HG02970 (cell line): ENCODE measurements at regions not wholly inside any gene's neighbourhood (a gene's known extent, or its start where the extent isn't known, plus 50 kb on each side); places are given as distances from the start of the nearest gene placed in this dataset.

Experiments
- ATAC-seq: cut with Tn5 transposase; IDR thresholded peaks from one replicate; pipeline ENCODE4 v1.9.1; 2021; ENCODE audit warnings: mild to moderate bottlenecking, moderate library complexity, moderate number of reproducible peaks; ENCODE audit not compliant: unreplicated experiment, low FRiP score

DNA sequence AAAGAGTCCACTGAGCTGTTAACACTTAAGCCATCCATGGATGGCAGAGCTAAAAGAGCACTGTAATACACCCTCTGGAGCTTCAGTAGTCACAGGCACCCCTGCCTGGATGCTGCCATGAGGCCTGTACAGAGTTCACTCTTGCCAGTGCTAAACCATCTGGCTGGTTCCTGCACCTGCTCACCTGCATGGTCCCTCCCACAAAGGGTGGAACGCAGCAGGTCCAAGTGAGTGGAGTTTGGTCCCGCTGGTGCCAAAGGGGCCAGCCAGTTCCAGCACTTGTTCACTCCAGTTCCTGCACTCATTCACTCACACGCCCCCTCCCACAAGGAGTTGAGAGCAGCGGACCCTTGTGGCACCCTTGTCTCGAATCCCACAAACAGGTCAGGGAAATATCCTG is 503.5 kb downstream of the HACE1 start:
- ATAC-seq, result no peak

DNA sequence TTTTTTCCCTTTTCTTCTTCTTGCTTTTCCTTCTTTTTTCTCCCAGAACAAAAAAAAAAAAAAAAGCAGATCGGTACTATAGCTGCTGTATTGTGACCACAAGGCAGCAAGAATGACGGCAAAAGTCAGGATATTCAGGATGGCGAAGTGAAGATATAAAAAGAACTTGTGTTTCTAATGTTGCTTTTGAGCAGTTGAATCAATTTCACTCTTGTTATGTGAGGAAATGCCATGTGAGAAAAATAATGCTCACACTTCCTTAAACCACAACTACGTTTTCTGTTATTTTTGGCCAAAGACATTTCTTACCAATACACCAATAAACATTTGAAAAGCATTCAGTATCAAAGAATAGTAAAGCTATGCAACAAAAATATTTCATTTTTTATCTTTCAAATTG is 510.5 kb downstream of the HACE1 start:
- no peak for ATAC-seq

DNA sequence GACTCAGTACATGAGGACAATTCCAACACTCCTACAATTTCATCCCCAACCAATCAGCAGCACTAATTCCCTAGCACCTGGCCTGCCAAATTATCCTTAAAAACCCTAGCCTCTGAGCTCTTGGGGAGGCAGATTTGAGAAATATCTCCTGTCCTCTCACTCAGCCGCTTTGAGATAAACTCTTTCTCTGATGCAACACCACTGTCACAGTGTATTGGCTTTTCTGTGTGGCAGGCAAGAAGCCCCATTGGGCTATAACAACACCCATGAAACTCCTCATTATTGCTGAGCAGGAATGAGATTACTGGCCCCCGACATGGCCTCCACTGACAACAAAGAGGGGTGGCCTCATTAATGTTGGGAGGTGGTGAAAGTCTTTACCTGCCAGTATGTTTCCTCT is 515.5 kb downstream of the HACE1 start:
- no peak for ATAC-seq

DNA sequence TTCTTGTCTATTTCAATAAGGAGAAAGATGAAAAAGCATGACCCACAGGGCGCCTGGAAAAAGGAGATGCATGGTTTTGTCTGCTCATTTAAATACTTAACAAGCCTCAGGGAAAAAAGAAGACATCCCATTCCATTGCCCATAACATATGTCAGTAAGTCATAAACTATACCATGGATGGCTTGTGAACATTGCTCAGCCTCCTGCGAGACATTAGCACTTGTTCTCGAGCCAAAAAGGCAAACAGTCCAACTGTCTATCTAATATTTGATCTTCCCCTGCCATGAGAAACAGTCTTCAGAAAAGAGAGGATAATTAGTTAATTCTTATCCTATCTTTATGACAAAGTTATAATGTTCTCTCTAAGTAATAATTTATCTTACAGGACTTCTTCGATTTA is 527.4 kb downstream of the HACE1 start:
- ATAC-seq, result no peak

DNA sequence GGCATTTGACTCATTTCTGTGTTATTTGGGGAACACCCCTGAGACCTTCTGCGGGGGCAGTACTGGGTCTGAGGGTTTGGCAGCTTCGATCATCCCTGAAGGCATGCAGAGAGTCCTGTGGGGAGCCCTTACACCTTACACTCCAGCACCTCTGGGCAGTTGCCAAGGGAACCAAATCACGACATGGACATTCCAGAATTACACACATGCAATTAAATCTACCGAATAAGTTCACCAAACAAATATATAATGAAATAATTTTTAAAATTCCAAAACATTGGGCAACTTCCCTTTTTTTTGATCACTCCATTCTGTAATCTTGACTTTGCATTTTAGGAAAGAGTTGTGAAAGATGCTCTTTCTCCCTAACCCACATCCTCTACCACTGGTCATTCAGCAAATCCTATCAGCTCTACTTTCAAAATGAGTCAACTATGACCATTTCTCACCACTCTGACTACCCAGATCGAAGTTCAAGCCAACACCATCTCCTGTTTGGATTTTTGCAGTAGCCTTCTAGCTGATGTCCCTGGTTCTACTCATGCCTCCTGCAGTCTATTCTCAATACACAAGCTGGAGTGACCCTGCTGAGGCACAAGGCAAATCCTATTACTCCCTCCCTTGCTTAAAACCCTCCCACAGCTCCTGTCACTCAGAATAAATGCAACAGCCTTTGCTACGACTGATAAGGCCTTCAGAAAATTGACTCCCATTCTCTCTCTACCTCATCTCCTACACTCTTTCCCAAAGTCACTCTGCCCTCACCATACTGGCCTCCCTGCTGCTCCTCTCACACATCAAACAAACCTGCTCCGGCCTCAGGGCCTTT is 533.3 kb downstream of the HACE1 start:
- ATAC-seq, result peak; percentile 53

DNA sequence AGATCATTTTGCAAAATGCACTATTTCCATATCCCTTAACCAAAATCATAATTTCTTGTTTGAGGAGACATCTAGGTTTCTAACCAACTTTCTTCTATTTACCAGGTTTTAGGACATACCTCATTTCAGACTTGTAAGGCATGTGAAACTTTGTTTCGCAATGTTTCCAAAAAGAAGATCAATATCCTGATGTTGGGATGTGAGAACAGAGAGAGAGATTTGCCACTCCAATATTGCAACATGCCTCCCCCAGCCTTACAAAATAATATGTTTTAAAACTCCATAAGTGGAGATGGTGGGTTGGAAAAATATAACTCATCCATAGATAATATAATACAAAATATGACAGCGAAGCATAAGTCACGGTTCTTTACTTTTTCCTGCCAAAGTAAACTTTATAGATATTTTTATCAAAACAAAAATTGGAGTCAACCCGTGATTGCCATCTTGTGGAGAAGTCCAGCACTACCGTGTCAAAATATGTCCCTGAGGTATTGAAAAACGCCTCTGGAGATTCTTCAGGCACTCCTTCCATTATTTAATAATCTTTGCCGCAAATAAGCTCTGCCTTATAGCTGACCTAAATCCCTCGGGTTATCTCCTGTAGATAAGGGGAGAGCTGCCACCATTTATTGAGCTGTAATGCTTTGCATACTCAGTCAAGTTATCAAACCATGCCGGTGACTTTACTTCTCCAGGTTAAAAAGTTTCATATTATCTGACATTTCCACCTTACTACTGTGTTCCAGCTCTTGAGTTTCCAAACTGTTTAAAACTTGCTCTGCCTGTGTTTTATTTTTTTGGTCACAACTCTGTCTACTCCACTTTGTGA is 534.2 kb downstream of the HACE1 start:
- no peak for ATAC-seq

DNA sequence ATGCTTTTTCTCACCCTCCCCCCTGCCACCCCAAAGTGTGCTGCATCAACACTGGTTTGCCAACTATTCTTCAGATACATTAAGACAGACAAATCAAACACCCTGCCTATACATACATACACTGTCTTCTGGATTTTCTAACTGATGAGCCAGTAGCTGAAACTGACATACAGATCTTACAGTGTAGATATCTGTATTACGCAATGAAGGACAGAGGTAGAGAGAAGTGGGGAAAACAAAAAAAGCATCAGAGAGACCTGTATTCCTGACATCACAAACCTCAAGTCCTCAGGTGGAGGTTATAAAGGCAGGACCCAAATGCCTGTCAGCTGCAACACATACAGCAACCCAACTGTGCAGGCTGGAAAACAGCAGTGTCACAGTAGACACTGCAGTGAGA is 535.4 kb downstream of the HACE1 start:
- ATAC-seq, result no peak

DNA sequence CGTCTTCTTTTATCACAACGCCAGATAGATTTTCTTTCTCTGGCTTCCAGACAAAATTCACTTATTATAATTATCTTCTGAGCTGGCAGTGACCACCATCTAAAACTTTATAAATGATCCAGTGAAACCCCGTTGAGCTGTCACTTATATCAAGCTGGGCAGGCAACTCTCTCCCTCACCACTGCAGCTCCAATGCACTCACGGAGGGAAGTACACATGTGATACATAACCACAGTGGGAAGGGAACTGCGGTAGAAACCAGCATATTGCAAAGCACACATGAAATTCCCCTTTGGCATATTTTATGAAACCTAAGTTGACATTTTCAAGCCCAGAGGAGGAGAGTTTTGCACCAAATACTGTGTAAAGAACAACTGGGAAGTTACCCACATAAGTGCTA is 536.9 kb downstream of the HACE1 start:
- no peak for ATAC-seq

DNA sequence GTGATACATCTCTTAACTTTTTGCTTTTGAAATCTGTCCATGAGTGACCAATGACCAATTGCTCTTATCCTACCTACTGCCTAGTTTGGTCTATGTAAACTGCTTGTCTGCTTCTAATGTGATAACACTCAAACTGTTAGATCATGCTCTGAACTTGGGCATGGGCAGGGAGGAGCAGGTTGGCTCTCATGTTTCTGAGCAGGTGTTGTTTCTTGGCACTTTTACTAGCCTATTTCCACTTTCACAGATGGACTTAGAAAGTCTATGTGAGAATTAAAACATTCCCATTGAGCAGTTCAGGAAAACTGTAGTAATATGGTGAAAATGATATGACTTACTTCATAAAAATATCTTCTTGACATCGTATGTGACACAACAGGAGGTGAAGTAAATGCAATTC is 538.4 kb downstream of the HACE1 start:
- ATAC-seq, result no peak

DNA sequence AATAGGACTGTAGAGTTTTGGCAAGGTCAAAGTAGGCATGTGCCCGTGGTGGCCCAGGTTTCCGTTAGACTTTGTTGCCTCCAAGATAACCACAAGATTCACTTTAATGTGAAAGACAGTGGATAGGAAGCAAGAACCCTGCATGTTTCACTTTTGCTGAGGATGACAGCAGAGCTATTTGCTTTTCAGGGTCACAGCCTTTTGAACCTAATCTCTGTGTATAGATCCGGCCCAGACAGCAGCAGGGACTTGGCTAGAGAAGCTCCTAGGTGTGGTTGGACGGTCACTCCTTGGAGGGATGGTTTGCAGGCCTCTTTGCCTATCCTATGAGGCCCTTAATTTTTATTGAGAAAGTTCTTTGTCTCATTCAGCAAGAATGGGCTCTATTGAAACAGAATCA is 538.8 kb downstream of the HACE1 start:
- ATAC-seq, result no peak

DNA sequence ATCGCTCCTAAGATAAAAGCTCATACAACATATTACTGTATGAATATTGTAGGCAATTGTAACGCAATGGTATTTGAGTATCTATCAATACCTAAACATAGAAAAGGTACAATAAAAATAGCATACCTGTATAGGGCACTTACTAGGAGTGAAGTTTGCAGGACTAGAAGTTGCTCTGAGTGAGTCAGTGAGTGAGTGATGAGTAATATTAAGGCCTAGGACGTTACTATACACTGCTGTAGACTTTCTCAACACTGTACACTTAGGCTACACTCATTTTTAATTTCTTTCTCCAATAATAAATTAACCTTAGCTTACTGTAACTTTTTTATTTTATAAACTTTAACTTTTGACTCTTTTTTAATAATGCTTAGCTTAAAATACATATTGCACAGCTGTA is 546.9 kb downstream of the HACE1 start:
- no peak for ATAC-seq

DNA sequence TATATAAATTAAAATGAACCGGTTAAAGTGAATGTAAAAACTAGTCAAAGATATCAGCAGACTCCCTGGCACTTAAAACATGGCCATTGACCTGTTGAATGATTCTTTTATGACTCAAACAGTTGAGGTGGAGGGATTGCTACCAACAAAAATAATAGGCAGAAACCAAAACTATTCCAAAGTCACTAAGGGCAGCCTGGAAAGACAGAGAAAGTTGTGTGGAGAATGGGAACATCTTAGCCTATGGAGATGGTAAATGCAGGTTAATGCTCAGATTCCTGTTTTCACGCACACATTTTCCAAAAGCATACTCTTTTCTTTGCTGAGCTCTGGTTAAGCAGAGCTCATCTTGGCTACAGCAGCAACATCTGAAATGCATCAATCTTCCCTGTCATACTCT is 553.5 kb downstream of the HACE1 start:
- ATAC-seq, result no peak

DNA sequence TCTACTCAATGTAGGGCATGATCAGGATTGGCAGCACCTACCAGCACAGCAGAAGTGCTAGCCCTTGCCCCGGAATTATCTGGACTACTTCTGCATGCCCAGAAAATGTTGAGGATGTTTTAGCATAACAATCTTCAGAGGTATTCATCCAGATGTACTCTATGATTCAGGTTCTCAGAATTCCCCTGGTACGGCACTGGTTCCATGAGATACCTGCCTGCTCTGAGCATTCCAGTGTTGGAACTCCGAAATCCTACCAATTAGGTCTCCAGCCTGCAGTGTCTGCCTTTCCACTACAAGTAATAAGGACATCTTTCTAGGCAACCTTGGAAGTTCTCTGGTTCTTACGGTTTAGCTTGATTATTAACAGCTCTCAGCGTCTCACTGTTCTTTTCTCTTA is 554.5 kb downstream of the HACE1 start:
- ATAC-seq, result no peak

DNA sequence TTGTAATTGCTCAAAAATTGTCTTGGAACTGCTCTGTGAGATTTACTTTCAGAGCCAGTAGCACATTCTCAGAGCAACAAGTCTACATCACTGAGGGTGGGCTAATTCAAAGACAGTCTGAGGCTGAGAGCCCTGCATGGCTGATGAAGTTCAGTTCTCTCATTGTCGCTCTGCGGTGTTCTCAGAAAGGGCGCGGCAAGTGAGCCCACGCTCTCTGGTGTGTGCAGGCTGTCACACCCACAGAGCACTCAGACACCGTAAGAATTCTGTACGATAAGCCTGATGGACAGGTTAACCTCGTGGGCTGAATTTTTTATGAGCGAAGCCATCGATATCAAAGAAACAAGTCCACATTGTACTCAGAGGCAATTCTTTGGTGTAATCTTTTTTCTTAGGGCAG is 557.8 kb downstream of the HACE1 start:
- no peak for ATAC-seq

DNA sequence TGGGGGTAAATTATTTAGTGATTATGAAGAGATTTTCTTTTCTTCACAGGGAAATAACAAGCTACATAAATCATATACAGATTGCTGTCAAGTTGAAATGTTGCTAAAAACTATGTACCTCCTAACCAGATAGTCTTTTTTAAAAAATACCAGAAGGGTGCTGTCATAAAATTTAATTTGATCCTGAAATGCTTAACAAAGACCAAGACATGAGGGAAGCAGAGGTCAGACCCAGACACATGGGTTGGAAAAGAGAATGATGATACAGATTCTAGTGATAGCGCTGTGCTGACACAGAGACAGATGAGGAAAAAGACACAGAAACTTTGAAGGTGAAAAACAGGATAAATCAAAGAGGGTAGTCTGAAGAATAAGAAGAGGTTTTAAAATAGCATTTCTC is 573.1 kb downstream of the HACE1 start:
- no peak for ATAC-seq

DNA sequence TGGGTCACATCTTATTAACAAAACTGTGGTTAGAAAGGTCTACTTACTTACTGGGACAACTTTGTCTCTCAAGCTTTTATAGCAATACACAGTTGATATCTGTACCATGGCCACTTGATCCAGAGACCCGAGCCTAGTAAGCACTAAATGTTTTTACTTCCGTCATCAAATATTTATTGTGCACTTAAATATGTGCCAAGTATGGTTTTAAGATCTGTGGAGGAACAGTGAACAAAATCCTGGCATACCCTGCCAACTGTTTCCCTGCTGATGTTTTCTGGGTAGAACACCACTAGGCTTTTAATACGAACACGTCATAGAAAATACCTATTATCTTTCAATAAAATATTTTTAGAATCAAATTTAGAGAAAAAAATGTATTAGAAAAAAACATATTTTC is 574.8 kb downstream of the HACE1 start:
- no peak for ATAC-seq

DNA sequence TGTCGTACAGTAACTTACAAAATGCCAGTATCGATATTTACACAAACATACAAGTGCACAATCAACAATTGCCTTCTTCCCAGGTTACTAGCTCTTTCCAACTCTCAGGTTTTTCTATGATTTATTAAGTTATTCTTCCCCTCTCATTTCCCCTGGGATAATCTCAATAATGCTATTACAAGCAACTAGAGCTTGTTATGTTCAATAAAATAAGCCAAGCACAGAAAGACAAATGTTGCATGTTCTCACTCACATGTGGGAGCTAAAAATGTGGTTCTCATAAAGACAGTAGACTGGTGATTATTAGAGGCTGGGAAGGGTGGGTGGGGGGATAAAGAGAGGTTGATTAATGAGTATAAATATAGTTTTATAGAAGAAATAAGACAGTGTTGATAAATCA is 577.1 kb downstream of the HACE1 start:
- ATAC-seq, result no peak

DNA sequence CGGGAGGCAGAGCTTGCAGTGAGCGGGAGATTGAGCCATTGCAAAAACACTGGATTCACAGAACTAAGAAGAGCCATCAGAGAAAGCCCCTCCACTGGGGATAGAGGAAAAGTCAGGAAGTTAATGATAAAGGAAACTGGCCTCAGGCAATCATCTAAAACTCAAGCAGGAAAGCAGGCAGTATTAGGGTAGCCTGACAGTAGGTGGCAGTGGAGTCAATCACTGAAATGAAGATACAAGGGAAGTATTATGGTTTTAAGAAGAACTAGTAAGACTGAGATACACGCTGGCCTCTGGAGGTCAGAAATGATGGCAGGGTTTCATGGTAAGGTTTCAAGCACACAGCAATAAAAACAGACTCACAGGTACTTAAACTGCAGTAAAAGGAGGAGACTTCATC is 578.3 kb downstream of the HACE1 start:
- no peak for ATAC-seq

DNA sequence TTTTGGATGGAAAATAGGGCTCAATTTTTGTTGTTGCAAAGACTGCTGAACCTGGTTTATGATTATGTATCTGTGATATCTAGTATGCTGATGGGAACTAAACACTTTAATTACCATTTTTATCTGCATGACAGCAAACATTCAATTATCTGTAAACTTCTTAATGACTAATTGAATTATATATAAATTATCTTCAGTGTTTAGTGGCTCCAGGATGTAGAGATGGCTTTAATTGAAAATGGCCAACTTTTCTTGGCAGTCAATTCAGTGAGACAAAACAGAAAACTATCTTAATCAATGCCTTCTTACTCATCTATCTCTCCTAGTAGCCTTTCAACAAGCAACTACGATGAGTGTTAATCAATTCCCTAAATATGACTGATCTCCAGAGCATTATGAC is 591.3 kb downstream of the HACE1 start:
- no peak for ATAC-seq

DNA sequence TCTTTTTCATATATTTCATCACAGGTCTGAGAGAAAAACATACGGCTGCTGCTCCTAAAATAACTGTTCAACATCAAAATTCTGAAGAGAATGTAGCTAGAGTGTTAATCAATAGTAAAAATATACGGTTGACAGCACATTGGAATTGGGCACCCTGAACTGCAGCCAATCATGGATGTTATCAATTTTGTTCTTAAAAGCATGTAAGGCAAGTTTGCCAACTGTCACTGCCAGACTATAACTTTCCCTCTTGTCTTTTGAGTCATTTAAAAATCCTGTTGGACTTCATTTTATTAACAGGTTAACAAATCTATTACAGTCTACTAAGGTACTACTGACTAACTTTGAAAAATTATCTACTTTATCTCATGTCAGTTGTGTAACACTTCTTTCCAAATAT is 592.8 kb downstream of the HACE1 start:
- ATAC-seq, result no peak

DNA sequence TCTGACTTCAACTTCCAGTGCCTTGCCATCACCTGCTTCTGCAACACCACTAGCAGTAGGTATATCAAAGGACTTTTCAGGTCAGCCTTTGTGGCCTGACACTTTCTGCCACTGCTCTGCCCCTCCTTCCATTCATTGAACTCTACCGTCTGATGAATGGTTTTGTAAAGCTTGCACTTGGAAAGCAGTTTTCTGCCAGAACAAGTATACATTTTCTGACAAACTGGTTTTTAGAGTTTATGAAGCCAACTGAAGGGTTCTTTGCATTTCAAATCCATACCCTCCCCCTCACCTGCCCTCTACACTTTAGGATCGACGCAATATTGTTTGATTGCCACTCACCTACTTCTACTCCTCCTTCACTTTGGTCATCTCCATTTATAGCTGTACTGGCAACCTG is 603.1 kb downstream of the HACE1 start:
- no peak for ATAC-seq

DNA sequence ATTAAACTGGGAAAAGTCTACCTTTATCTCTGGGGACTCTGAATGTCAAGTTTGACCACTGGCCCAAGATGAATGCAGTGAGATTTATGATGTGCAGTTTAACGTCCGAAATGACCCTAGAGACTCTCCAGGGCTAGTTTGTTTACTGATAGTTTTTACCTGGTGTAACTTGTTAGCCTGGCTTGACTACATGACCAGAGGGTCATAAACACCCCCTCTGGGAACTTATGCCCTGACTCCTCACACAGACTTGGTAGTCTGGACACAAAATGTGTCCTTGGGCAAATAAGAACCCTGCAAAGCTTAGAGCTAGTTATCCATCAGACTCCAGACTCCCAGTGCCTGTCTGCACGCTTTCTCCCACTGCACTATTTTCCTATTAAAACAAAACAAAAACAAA is 606.5 kb downstream of the HACE1 start:
- ATAC-seq, result no peak
